ENCODE measurements at regions not wholly inside any gene's neighbourhood (a gene's known extent, or its start where the extent isn't known, plus 50 kb on each side); places are given as distances from the start of the nearest gene placed in this dataset.

DNA sequence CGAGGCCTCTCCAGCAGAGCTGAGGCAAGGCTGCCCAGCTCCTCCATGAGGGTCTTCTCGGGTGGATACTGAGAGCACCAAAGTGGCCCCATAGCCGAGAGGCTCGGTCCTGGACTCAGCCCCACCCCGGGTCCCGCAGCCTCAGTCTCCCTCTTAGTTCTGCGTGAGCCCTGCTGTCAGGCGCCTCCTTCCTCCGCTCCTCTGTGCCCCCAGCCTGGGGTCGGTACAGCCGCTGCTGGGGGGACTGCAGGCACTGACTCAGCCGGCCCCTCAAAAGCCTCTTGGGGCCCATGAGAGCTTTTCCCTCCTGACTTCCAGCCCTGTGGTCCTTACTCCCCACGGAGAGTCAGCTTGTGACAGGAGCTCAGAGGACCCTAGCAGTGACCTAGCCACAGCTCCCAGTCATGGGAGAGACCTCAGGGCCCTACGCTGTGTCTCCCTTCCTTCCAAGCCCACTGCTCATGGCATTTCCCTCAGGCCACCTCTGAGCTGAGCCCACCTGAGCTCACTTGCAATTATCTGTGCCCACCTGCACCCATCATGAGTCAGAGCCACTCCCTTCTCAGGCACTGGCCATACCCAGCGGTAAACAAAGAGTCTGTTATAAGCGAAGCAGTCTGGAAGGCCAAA lies 295.0 kb upstream of the RTL1 start:
- H3K9me3 ChIP-seq (ENCODE audit: control insufficient read depth, insufficient read depth, low read length), result no peaks in the 10 kb centered on the region
- ATAC-seq (no peak), DNase-seq (peak in 1 of 2 donors; percentile 1)
- no peaks in the 10 kb centered on the region for H3K4me1 ChIP-seq (ENCODE audit: control insufficient read depth, insufficient read depth, low read length)
- H3K4me3 Mint-ChIP-seq, result no peak overlapping the region
- H3K27me3 ChIP-seq (ENCODE audit: control insufficient read depth, insufficient read depth, low read length), result no peaks in the 10 kb centered on the region
- H3K4me1 Mint-ChIP-seq, result no peaks in the 10 kb centered on the region
- H3K9me3 Mint-ChIP-seq, result peaks cover 0 to 2% of the 10 kb centered on the region in 2 donors
- intact Hi-C loops (cut with micrococcal nuclease), result no loop called here
- no peaks in the 10 kb centered on the region for H3K36me3 Mint-ChIP-seq
- no peak overlapping the region for H3K27ac Mint-ChIP-seq
- H3K27ac ChIP-seq (ENCODE audit: low read length), result no peak overlapping the region
- 90% methylated on average over 15 of the region's 16 CpGs for WGBS (ENCODE audit: insufficient coverage)
- H3K36me3 ChIP-seq (ENCODE audit: control insufficient read depth, insufficient read depth, low read length), result no peaks in the 10 kb centered on the region
- TF ChIP-seq, protein P1, sequence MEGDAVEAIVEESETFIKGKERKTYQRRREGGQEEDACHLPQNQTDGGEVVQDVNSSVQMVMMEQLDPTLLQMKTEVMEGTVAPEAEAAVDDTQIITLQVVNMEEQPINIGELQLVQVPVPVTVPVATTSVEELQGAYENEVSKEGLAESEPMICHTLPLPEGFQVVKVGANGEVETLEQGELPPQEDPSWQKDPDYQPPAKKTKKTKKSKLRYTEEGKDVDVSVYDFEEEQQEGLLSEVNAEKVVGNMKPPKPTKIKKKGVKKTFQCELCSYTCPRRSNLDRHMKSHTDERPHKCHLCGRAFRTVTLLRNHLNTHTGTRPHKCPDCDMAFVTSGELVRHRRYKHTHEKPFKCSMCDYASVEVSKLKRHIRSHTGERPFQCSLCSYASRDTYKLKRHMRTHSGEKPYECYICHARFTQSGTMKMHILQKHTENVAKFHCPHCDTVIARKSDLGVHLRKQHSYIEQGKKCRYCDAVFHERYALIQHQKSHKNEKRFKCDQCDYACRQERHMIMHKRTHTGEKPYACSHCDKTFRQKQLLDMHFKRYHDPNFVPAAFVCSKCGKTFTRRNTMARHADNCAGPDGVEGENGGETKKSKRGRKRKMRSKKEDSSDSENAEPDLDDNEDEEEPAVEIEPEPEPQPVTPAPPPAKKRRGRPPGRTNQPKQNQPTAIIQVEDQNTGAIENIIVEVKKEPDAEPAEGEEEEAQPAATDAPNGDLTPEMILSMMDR (IDR thresholded peaks at IDR 0.05), result no peak
- no peak overlapping the region for H3K4me3 ChIP-seq (ENCODE audit: low read length)
- H3K27me3 Mint-ChIP-seq (ENCODE audit: low read depth in 2 of 2), result no peaks in the 10 kb centered on the region

DNA sequence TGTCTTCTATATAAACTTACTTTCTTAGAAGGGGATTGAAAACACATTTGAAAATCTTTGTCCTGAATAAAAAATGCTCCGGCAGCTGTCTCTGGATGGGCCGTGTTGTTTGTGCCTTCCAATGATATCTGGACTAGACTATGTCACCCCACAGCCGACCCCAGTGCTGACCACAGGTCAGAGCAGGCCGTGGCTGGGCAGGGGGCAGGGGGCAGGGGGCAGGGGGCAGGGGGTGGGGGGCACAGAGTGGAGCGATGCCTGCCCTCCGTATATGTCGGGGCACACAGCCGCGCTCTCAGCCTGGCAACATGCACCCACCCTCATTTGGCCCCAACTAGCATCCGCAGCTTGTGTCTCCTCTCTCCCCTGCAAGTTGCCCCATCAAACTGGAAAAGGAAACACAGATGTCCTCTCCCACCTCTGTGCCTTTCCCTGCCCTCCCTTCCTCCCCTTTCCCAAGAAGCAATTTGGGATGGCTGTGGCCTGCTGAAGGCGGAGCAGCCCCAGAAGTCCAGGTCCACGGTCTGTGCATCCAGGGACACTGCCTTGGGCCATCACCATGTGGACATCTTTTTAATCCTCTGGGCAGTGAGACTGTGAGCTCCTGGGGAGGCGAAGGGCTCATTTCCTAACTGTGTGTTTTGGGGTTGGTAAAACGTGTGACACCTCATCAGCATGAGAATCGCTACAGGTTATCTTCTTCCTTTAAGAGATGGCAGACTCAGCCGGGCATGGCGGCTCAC lies 295.7 kb upstream of the RTL1 start:
- TF ChIP-seq, protein P1 (IDR thresholded peaks at IDR 0.05), result no peak

DNA sequence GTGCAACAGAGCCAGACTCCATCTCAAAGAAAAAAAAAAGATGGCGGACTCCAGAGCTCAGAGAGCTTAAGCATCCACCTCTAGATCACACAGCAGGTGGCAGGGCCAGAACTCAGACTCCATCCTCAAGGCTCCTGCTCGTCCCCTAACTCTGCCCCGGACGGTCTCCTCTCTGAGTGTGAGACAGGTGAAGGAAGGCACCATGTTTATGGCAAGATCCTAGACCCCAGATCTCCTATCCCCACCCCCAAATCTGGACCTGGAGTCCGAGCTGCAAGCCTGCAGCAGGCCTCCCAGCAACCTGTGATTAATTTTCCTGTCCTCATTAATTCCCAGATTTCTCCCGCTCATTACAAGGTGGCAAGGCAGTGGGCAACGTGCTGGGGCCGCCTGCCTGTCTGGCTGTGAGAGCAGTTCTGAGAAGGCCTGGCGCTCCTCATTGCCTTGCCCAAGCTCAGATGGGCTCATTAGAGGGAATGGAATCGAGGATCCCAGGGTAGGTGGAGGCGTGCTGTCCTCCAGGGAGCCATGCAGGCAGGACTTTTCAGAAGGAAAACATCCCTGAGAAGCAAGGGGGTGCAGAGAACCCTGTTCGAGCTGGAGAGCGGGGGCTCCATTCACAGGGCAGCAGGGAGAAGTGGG lies 296.6 kb upstream of the RTL1 start:
- H3K27me3 Mint-ChIP-seq (ENCODE audit: low read depth in 2 of 2), result no peaks in the 10 kb centered on the region
- no peak overlapping the region for H3K27ac ChIP-seq (ENCODE audit: low read length)
- no peaks in the 10 kb centered on the region for H3K27me3 ChIP-seq (ENCODE audit: control insufficient read depth, insufficient read depth, low read length)
- H3K27ac Mint-ChIP-seq, result no peak overlapping the region
- no peaks in the 10 kb centered on the region for H3K36me3 Mint-ChIP-seq
- peaks cover 0 to 6% of the 10 kb centered on the region in 2 donors for H3K9me3 Mint-ChIP-seq
- TF ChIP-seq, protein P1 (IDR thresholded peaks at IDR 0.05), result no peak
- DNase-seq, result peak in 1 of 2 donors; percentile 9
- H3K4me3 Mint-ChIP-seq, result no peak overlapping the region
- H3K36me3 ChIP-seq (ENCODE audit: control insufficient read depth, insufficient read depth, low read length), result no peaks in the 10 kb centered on the region
- H3K4me1 ChIP-seq (ENCODE audit: control insufficient read depth, insufficient read depth, low read length), result no peaks in the 10 kb centered on the region
- WGBS (ENCODE audit: insufficient coverage), result 86% methylated on average over 13 of the region's 13 CpGs
- no peaks in the 10 kb centered on the region for H3K9me3 ChIP-seq (ENCODE audit: control insufficient read depth, insufficient read depth, low read length)
- no peak overlapping the region for H3K4me3 ChIP-seq (ENCODE audit: low read length)
- no peaks in the 10 kb centered on the region for H3K4me1 Mint-ChIP-seq
- intact Hi-C loops (cut with micrococcal nuclease), result no loop called here
- ATAC-seq, result no peak

More for the DNA sequence above, 295.7 kb upstream of the RTL1 start:
- no peaks in the 10 kb centered on the region for H3K36me3 Mint-ChIP-seq
- intact Hi-C loops (cut with micrococcal nuclease), result no loop called here
- Histone ChIP-seq H3K27ac (ENCODE audit: low read length) (no peak overlapping the region), H3K9me3 (ENCODE audit: control insufficient read depth, insufficient read depth, low read length) (no peaks in the 10 kb centered on the region), H3K4me3 (ENCODE audit: low read length) (no peak overlapping the region), H3K4me1 (ENCODE audit: control insufficient read depth, insufficient read depth, low read length) (no peaks in the 10 kb centered on the region), H3K27me3 (ENCODE audit: control insufficient read depth, insufficient read depth, low read length) (no peaks in the 10 kb centered on the region), H3K36me3 (ENCODE audit: control insufficient read depth, insufficient read depth, low read length) (no peaks in the 10 kb centered on the region)
- no peak overlapping the region for H3K4me3 Mint-ChIP-seq
- H3K27ac Mint-ChIP-seq, result no peak overlapping the region
- WGBS (ENCODE audit: insufficient coverage), result 90% methylated on average over 15 of the region's 17 CpGs
- no peaks in the 10 kb centered on the region for H3K27me3 Mint-ChIP-seq (ENCODE audit: low read depth in 2 of 2)
- peaks cover 0 to 3% of the 10 kb centered on the region in 2 donors for H3K9me3 Mint-ChIP-seq
- no peaks in the 10 kb centered on the region for H3K4me1 Mint-ChIP-seq
- DNase-seq (peak in 1 of 2 donors; percentile 3), ATAC-seq (no peak)
